ENCODE measurements at regions not wholly inside any gene's neighbourhood (a gene's known extent, or its start where the extent isn't known, plus 50 kb on each side); places are given as distances from the start of the nearest gene placed in this dataset.

DNA sequence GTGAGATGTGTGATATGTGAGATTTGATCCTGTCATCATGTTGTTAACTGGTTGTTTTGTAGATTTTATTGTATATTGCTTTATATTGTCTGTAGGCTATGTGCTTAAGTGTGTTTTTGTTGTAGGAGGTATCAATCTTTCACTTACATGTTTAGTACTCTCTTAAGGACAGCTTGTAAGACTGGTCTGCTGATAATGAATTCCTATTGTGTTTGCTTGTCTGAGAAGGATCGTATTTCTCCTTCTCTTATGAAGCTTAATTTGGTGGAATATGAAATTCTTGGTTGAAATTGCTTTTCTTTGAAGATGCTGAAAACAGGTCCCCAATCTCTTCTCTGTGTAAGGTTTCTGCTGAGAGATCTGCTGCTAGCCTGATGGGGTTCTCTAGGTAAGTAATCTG lies 94.5 kb upstream of the ARHGAP5 start:
- TF ChIP-seq, protein P1, sequence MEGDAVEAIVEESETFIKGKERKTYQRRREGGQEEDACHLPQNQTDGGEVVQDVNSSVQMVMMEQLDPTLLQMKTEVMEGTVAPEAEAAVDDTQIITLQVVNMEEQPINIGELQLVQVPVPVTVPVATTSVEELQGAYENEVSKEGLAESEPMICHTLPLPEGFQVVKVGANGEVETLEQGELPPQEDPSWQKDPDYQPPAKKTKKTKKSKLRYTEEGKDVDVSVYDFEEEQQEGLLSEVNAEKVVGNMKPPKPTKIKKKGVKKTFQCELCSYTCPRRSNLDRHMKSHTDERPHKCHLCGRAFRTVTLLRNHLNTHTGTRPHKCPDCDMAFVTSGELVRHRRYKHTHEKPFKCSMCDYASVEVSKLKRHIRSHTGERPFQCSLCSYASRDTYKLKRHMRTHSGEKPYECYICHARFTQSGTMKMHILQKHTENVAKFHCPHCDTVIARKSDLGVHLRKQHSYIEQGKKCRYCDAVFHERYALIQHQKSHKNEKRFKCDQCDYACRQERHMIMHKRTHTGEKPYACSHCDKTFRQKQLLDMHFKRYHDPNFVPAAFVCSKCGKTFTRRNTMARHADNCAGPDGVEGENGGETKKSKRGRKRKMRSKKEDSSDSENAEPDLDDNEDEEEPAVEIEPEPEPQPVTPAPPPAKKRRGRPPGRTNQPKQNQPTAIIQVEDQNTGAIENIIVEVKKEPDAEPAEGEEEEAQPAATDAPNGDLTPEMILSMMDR (IDR thresholded peaks at IDR 0.05; ENCODE audit: unreplicated experiment), result no peak
- no peaks in the 10 kb centered on the region for H3K27me3 Mint-ChIP-seq (ENCODE audit: unreplicated experiment)
- H3K27ac Mint-ChIP-seq (ENCODE audit: unreplicated experiment), result no peak overlapping the region
- H3K9me3 Mint-ChIP-seq (ENCODE audit: unreplicated experiment), result no peaks in the 10 kb centered on the region
- H3K4me1 Mint-ChIP-seq (ENCODE audit: unreplicated experiment), result no peaks in the 10 kb centered on the region
- no peak overlapping the region for H3K4me3 Mint-ChIP-seq (ENCODE audit: unreplicated experiment)
- no peaks in the 10 kb centered on the region for H3K36me3 Mint-ChIP-seq (ENCODE audit: low read depth, unreplicated experiment)
- no peak for DNase-seq (ENCODE audit: low spot score)

DNA sequence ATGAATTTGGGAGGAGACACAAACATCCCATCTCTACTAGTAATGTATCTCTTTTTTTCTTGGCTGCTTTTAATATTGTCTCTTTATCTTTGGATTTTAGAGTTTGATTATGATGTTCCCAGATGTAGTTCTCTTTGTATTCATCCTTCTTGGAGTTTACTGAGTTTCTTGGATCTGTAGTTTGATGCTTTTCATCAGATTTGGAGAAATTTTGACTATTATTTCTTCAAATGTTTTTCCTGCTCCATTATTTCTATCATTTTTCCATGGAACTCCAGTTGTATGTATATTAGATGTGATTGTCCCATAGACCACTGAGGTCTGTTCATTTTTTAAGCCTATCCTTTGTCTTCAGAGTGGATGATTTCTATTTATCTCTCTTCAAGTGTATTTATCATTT lies 90.7 kb upstream of the ARHGAP5 start:
- Mint-ChIP-seq H3K27ac (ENCODE audit: unreplicated experiment) (no peak overlapping the region), H3K9me3 (ENCODE audit: unreplicated experiment) (no peaks in the 10 kb centered on the region), H3K4me1 (ENCODE audit: unreplicated experiment) (peaks cover under 1% of the 10 kb centered on the region), H3K27me3 (ENCODE audit: unreplicated experiment) (no peaks in the 10 kb centered on the region), H3K36me3 (ENCODE audit: low read depth, unreplicated experiment) (no peaks in the 10 kb centered on the region), H3K4me3 (ENCODE audit: unreplicated experiment) (no peak overlapping the region)
- TF ChIP-seq, protein P1 (IDR thresholded peaks at IDR 0.05; ENCODE audit: unreplicated experiment), result no peak
- no peak for DNase-seq (ENCODE audit: low spot score)

DNA sequence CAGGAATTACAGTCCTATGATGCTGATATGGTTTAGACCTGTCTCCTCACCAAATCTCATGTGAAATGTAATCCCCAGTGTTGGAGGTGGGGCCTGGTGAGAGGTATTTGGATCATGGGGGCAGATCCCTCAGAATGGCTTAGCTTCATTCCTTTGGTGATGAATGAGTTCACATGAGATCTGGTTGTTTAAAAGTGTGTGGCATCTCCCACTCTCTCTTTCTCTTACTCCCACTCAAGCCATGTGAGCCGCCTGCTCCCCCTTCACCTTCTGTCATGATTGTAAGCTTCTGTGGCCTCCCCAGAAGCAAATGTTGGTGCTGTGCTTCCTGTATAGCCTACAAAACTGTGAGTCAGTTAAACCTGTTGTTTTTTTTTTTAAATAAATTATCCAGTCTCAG lies 89.4 kb upstream of the ARHGAP5 start:
- Mint-ChIP-seq H3K27ac (ENCODE audit: unreplicated experiment) (no peak overlapping the region), H3K36me3 (ENCODE audit: low read depth, unreplicated experiment) (no peaks in the 10 kb centered on the region), H3K27me3 (ENCODE audit: unreplicated experiment) (no peaks in the 10 kb centered on the region), H3K4me3 (ENCODE audit: unreplicated experiment) (no peak overlapping the region), H3K4me1 (ENCODE audit: unreplicated experiment) (peaks cover 7% of the 10 kb centered on the region), H3K9me3 (ENCODE audit: unreplicated experiment) (no peaks in the 10 kb centered on the region)
- TF ChIP-seq, protein P1 (IDR thresholded peaks at IDR 0.05; ENCODE audit: unreplicated experiment), result no peak
- DNase-seq (ENCODE audit: low spot score), result no peak

DNA sequence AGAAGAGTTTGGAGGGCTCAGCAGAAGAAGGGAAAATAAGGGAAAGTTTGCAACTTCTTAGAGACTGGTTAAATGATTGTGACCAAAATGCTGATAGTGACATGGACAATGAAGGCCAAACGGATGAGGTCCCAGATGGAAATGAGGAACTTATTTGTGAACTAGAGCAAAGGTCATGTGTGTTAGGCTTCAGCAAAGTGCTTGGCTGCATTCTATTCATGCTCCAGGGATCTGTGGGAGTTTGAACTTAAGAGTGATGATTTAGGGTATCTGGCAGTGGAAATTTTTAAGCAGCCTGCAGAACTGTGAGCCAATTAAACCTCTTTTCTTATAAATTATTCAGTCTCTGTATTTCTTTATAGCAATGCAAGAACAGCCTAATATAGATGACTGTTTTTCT lies 88.9 kb upstream of the ARHGAP5 start:
- Mint-ChIP-seq H3K27me3 (ENCODE audit: unreplicated experiment) (no peaks in the 10 kb centered on the region), H3K9me3 (ENCODE audit: unreplicated experiment) (no peaks in the 10 kb centered on the region), H3K4me3 (ENCODE audit: unreplicated experiment) (no peak overlapping the region), H3K27ac (ENCODE audit: unreplicated experiment) (no peak overlapping the region), H3K4me1 (ENCODE audit: unreplicated experiment) (peaks cover 7% of the 10 kb centered on the region), H3K36me3 (ENCODE audit: low read depth, unreplicated experiment) (no peaks in the 10 kb centered on the region)
- TF ChIP-seq, protein P1 (IDR thresholded peaks at IDR 0.05; ENCODE audit: unreplicated experiment), result no peak
- no peak for DNase-seq (ENCODE audit: low spot score)

DNA sequence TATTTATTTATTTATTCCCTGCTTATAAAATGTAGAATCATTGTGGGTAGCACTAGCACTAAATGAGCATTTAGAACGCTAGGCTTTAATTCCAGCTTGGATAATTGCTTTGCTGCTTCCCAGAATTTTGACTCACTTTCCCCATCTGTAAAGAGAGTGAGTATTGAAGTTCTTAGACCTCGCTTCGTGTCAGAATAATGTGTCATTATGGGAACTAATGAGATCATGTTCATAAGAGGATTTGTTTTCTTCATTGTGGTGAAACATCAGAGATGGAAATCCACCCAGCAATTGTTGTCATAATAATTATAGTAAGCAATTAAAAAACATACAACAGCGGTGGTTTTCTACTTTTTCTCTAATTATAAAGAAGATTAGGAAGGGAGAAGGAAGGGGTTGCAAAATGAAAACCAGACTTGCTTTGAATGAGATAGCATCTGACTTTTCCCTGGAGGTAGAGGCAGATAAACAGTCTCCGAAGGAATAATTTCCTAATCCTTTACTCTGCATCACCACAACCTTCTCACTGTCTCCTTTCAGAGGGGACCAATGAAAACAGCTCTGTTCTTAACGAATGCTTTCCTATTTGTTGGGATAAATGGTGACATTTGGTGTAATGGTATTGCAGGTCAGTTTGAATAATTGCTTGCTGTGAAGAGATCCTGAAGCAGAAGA lies 86.8 kb upstream of the ARHGAP5 start:
- DNase-seq (ENCODE audit: low spot score), result no peak
- Mint-ChIP-seq H3K4me3 (ENCODE audit: unreplicated experiment) (no peak overlapping the region), H3K27ac (ENCODE audit: unreplicated experiment) (no peak overlapping the region), H3K36me3 (ENCODE audit: low read depth, unreplicated experiment) (no peaks in the 10 kb centered on the region), H3K9me3 (ENCODE audit: unreplicated experiment) (no peaks in the 10 kb centered on the region), H3K27me3 (ENCODE audit: unreplicated experiment) (no peaks in the 10 kb centered on the region), H3K4me1 (ENCODE audit: unreplicated experiment) (peaks cover 7% of the 10 kb centered on the region)
- TF ChIP-seq, protein P1 (IDR thresholded peaks at IDR 0.05; ENCODE audit: unreplicated experiment), result no peak
